HFFc6 (cell line): ENCODE measurements at regions not wholly inside any gene's neighbourhood (a gene's known extent, or its start where the extent isn't known, plus 50 kb on each side); places are given as distances from the start of the nearest gene placed in this dataset.

Experiments used
- DNase-seq: peaks from one replicate; pipeline ENCODE4 v3.0.0-alpha.2; 2018
- H3K27ac Mint-ChIP-seq: 2 replicates; pipeline ENCODE4 v1.8.0; 2020; ENCODE audit warnings: mild to moderate bottlenecking, mixed read lengths
- H3K27me3 Mint-ChIP-seq: 2 replicates; pipeline ENCODE4 v1.8.0; 2021; ENCODE audit warnings: mild to moderate bottlenecking, moderate library complexity, mixed read lengths; ENCODE audit not compliant: insufficient read depth
- H3K36me3 Mint-ChIP-seq: 2 replicates; pipeline ENCODE4 v1.8.0; 2021; ENCODE audit warnings: low read depth, mixed read lengths
- H3K4me1 Mint-ChIP-seq: 2 replicates; pipeline ENCODE4 v1.8.0; 2020; ENCODE audit warnings: low read depth, mixed read lengths
- H3K4me3 Mint-ChIP-seq: 2 replicates; pipeline ENCODE4 v1.8.0; 2020; ENCODE audit warnings: mild to moderate bottlenecking, moderate library complexity, mixed read lengths
- H3K9me3 Mint-ChIP-seq: 2 replicates; pipeline ENCODE4 v1.8.0; 2020; ENCODE audit warnings: mild to moderate bottlenecking, mixed read lengths
- CTCF ChIP-seq: fragments of 200-600 bp; sonication (generic); IDR thresholded peaks from 2 replicates; pipeline ENCODE4 v1.5.0; 2021; ENCODE audit warnings: antibody characterized with exemption, mild to moderate bottlenecking

GRCh38 chr9:106420511-106420944, 442.4 kb upstream of the ZNF462 start:
- TF ChIP-seq CTCF = no peak
- Mint-ChIP-seq H3K36me3 (no peaks in the 10 kb centered on the region), H3K27me3 (peaks cover 1% of the 10 kb centered on the region; the same call in 1 of the 2 replicates), H3K9me3 (peaks cover 54% of the 10 kb centered on the region), H3K4me3 (no peak overlapping the region), H3K4me1 (no peaks in the 10 kb centered on the region), H3K27ac (no peak overlapping the region)
- DNase-seq = no peak

DNA sequence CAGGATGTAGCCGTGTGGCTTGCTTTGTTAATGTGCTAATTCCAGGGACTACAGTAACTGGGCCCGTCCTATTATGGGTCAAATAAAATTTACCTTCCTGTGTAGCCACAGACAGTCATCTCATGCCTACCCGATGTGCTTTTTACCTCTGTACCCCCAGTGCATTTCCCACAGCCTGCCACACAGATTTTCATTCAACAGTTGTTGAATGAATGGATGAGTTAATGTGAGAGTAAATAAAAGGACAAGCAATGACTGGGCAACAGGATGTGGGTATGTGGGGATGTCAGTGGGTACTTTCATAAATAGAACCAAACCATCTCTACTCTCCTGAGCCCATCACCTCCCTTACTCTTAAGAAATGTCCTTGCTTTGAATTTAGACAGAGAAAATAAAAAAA, 441.2 kb upstream of the ZNF462 start:
- Mint-ChIP-seq H3K27ac (no peak overlapping the region), H3K27me3 (peaks cover 1% of the 10 kb centered on the region; the same call in 1 of the 2 replicates), H3K36me3 (no peaks in the 10 kb centered on the region), H3K4me1 (no peaks in the 10 kb centered on the region), H3K4me3 (no peak overlapping the region), H3K9me3 (peaks cover 51% of the 10 kb centered on the region)
- DNase-seq = no peak
- TF ChIP-seq CTCF = no peak

GRCh38 chr9:106423575-106423974, 439.4 kb upstream of the ZNF462 start:
- peaks cover 50% of the 10 kb centered on the region for H3K9me3 Mint-ChIP-seq
- peaks cover 1% of the 10 kb centered on the region; the same call in 1 of the 2 replicates for H3K27me3 Mint-ChIP-seq
- no peak overlapping the region for H3K4me3 Mint-ChIP-seq
- H3K36me3 Mint-ChIP-seq = no peaks in the 10 kb centered on the region
- no peak for DNase-seq
- no peaks in the 10 kb centered on the region for H3K4me1 Mint-ChIP-seq
- no peak for TF ChIP-seq CTCF
- H3K27ac Mint-ChIP-seq = no peak overlapping the region

GRCh38 chr9:106432631-106433030, 430.3 kb upstream of the ZNF462 start:
- Mint-ChIP-seq H3K27me3 (no peaks in the 10 kb centered on the region; the same call in 1 of the 2 replicates), H3K9me3 (peaks cover 28% of the 10 kb centered on the region), H3K36me3 (no peaks in the 10 kb centered on the region), H3K4me1 (no peaks in the 10 kb centered on the region), H3K4me3 (no peak overlapping the region), H3K27ac (no peak overlapping the region)
- DNase-seq = no peak
- no peak for TF ChIP-seq CTCF

DNA sequence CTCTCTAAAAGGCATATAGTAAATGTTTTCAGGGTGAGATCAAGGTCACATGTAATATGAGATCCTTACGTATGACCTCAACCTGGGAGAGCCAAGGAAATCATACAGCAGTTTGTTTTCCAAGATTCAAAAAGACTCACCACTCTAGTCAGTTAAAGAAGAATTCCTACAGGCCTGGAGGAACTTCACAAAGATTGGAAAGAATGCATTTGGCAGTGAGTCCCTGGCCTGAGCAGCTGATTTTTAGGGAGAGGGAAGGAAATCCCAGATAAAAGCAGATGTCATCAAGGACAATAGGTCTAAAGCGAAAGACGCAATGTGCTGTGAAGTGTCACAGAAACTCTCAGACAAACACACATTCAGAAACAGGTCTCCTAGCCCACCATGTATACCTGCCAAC, 424.0 kb upstream of the ZNF462 start:
- Mint-ChIP-seq H3K4me1 (no peaks in the 10 kb centered on the region), H3K27ac (no peak overlapping the region), H3K9me3 (peaks cover 51% of the 10 kb centered on the region), H3K27me3 (no peaks in the 10 kb centered on the region; the same call in 1 of the 2 replicates), H3K36me3 (no peaks in the 10 kb centered on the region; the same call in 1 of the 2 replicates), H3K4me3 (no peak overlapping the region)
- no peak for DNase-seq
- TF ChIP-seq CTCF = no peak

- Mint-ChIP-seq H3K27ac (no peak overlapping the region), H3K9me3 (peaks cover 53% of the 10 kb centered on the region), H3K4me3 (no peak overlapping the region), H3K36me3 (no peaks in the 10 kb centered on the region; the same call in 1 of the 2 replicates), H3K4me1 (no peaks in the 10 kb centered on the region), H3K27me3 (no peaks in the 10 kb centered on the region; the same call in 1 of the 2 replicates)
- DNase-seq = no peak
- no peak for TF ChIP-seq CTCF
These were observed 421.7 kb upstream of the ZNF462 start for GRCh38 chr9:106441283-106441682.
